Activated CD4-positive, alpha-beta T cell treated with anti-CD3 and anti-CD28 coated beads for 36 hours (primary cell): ENCODE measurements at regions not wholly inside any gene's neighbourhood (a gene's known extent, or its start where the extent isn't known, plus 50 kb on each side); places are given as distances from the start of the nearest gene placed in this dataset.

Experiments used
- ATAC-seq: fragments of 200-7000 bp; cut with Tn5 transposase; one replicate; pipeline ENCODE4 v1.10.0; 2021; ENCODE audit warnings: mild to moderate bottlenecking, moderate library complexity
- CTCF ChIA-PET: fragments of 350-600 bp; sonication (Branson Sonifier 250); formaldehyde crosslinking; loops from one replicate; lab custom pipeline; 2021; ENCODE audit warnings: antibody characterized with exemption; lab: Charles Lee
- POLR2A ChIA-PET: fragments of 350-600 bp; sonication (Branson Sonifier 250); formaldehyde crosslinking; loops from one replicate; lab custom pipeline; 2021; ENCODE audit warnings: antibody characterized with exemption, inconsistent platforms; lab: Charles Lee
- DNase-seq: peaks from one replicate; pipeline ENCODE4 v3.0.0-alpha.2; 2020
- H3K27ac Mint-ChIP-seq: one replicate; pipeline ENCODE4 v1.8.0; 2021; ENCODE audit warnings: mixed read lengths
- H3K27me3 Mint-ChIP-seq: one replicate; pipeline ENCODE4 v1.8.0; 2021; ENCODE audit warnings: mixed read lengths
- H3K36me3 Mint-ChIP-seq: one replicate; pipeline ENCODE4 v1.8.0; 2021; ENCODE audit warnings: low read depth, mixed read lengths
- H3K4me1 Mint-ChIP-seq: one replicate; pipeline ENCODE4 v1.8.0; 2021; ENCODE audit warnings: mixed read lengths
- H3K4me3 Mint-ChIP-seq: one replicate; pipeline ENCODE4 v1.8.0; 2021; ENCODE audit warnings: mild to moderate bottlenecking, moderate library complexity, mixed read lengths
- H3K9me3 Mint-ChIP-seq: one replicate; pipeline ENCODE4 v1.8.0; 2021; ENCODE audit warnings: low read depth, mixed read lengths
- intact Hi-C, 2 experiments: fragments of 100-400 bp; cut with DNase I in 1 of 2; cut with micrococcal nuclease in 1 of 2; formaldehyde crosslinking; loops; one replicate each; pipeline versions ENCODE4 v1.14.2 to v1.15.1; 2022 to 2024; cut with DNase I, micrococcal nuclease

GRCh38 chr14:101459551-101459900 lies 101.8 kb upstream of the DIO3 start:
- intact Hi-C loops, result loop anchor here (5.0 to 10.0 kb wide), 3 partner anchors 103 to 165 kb away; partner anchors contain the start of gene DIO3 (in 2 of the 2)
- Mint-ChIP-seq H3K27ac (no peak overlapping the region), H3K27me3 (peaks cover 38% of the 10 kb centered on the region), H3K36me3 (no peaks in the 10 kb centered on the region), H3K4me3 (no peak overlapping the region), H3K9me3 (no peaks in the 10 kb centered on the region), H3K4me1 (peaks cover 4% of the 10 kb centered on the region)
- ChIA-PET CTCF (no interaction called here), POLR2A (no interaction called here)
- ATAC-seq, result no peak
- no peak for DNase-seq

GRCh38 chr14:101460521-101460920 lies 100.8 kb upstream of the DIO3 start:
- ATAC-seq, result no peak
- H3K9me3 Mint-ChIP-seq, result no peaks in the 10 kb centered on the region
- H3K4me1 Mint-ChIP-seq, result peaks cover 4% of the 10 kb centered on the region
- intact Hi-C loops, result no loop called here
- H3K4me3 Mint-ChIP-seq, result no peak overlapping the region
- POLR2A ChIA-PET, result no interaction called here
- H3K36me3 Mint-ChIP-seq, result no peaks in the 10 kb centered on the region
- CTCF ChIA-PET, result no interaction called here
- no peak for DNase-seq
- no peak overlapping the region for H3K27ac Mint-ChIP-seq
- peaks cover 31% of the 10 kb centered on the region for H3K27me3 Mint-ChIP-seq

DNA sequence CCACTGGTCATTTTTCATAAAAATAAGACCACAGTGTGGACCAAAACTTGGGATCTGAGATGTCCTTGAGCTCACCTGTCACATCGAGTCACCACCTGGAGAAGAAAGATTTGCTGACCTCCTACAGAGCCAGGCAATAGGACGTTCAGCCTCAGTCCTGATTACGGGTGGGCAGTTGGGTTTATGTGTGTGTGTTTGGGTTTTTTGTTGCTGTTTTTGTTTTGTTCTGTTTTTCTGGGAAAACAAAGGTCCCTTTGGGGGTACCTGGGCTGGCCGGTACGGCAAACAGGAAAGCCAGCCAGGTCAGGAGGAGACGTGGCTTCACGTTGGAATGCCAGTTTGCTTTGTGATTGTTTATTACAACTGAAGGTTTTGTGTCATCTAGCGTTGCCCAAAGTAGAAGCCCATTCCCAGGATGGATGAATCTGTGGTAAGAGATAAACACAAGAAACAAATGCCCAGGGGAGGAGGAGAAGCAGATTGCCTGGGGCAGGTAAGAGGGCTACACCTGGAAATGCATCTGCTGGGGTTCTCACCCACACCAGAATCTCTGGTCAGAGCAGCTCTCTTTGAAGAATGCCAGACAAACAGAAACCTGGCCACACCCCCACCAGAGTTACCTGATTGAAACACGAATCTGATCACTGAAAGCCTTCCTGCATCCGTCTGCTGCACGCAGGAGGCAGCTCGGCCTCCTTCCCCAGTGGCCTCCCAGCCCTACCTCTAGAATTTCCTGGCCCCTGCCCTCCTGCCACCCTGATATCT lies 100.1 kb upstream of the DIO3 start:
- ChIA-PET CTCF (no interaction called here), POLR2A (no interaction called here)
- intact Hi-C loops, result no loop called here
- Mint-ChIP-seq H3K4me3 (no peak overlapping the region), H3K27ac (no peak overlapping the region), H3K9me3 (no peaks in the 10 kb centered on the region), H3K36me3 (no peaks in the 10 kb centered on the region), H3K4me1 (peaks cover 4% of the 10 kb centered on the region), H3K27me3 (peaks cover 26% of the 10 kb centered on the region)
- no peak for DNase-seq
- ATAC-seq, result no peak

DNA sequence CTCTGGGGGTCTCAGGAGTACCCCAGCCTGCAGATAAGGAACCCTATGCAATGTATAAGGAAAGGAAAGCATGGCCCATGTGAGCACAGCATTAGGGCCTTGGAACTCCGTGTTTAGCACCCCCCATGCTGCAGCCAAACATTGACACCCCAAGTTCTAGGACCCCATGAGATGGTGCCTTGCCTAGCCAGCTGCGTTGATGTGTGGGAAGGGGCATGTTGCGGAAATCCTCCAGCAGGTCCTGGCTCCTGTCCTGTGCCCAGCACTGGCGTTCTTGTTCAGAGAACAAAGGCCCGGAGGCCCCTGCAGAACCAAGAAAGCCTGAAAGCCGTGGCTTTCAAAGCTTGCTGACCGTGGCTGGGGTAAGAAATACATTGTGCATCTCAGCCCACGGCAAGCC lies 99.4 kb upstream of the DIO3 start:
- peaks cover 20% of the 10 kb centered on the region for H3K27me3 Mint-ChIP-seq
- no peak for ATAC-seq
- H3K36me3 Mint-ChIP-seq, result no peaks in the 10 kb centered on the region
- peaks cover 2% of the 10 kb centered on the region for H3K4me1 Mint-ChIP-seq
- no peak overlapping the region for H3K27ac Mint-ChIP-seq
- CTCF ChIA-PET, result interaction anchor here (0.6 kb wide), 1 partner anchor 859 kb away, joined by 3 read pairs; no protein-coding TSS in a partner anchor
- POLR2A ChIA-PET, result no interaction called here
- H3K4me3 Mint-ChIP-seq, result no peak overlapping the region
- intact Hi-C loops, result no loop called here
- no peaks in the 10 kb centered on the region for H3K9me3 Mint-ChIP-seq
- no peak for DNase-seq

- intact Hi-C loops, result no loop called here
- Mint-ChIP-seq H3K4me1 (no peaks in the 10 kb centered on the region), H3K4me3 (no peak overlapping the region), H3K27ac (no peak overlapping the region), H3K27me3 (peaks cover 18% of the 10 kb centered on the region), H3K36me3 (no peaks in the 10 kb centered on the region), H3K9me3 (no peaks in the 10 kb centered on the region)
- CTCF ChIA-PET, result no interaction called here
- DNase-seq (no peak), ATAC-seq (no peak)
- POLR2A ChIA-PET, result no interaction called here
Measured at GRCh38 chr14:101462726-101463565, 98.3 kb upstream of the DIO3 start.

DNA sequence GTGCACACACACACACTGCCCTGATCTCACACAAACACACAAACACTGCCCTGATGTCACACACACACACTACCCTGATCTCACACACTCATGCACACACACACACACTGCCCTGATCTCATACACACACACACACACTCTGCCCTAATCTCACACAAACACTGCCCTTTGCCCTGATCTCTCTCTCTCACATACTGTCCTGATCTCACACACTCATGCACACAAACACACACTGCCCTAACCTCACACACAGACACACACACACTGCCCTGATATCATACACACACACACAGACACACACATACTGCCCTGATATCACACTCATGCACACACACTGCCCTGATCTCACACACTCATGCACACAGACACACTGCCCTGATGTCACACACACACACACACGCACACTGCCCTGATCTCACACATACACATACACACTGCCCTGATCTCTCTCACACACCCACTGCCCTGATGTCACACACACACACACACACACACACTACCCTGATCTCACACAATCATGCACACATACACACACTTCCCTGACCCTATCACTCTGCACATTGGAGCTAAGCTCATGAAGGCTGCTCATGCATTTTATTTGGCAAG lies 97.6 kb upstream of the DIO3 start:
- Mint-ChIP-seq H3K4me3 (no peak overlapping the region), H3K36me3 (no peaks in the 10 kb centered on the region), H3K27me3 (peaks cover 18% of the 10 kb centered on the region), H3K27ac (no peak overlapping the region), H3K9me3 (no peaks in the 10 kb centered on the region), H3K4me1 (no peaks in the 10 kb centered on the region)
- POLR2A ChIA-PET, result no interaction called here
- DNase-seq (no peak), ATAC-seq (no peak)
- CTCF ChIA-PET, result no interaction called here
- intact Hi-C loops, result no loop called here

GRCh38 chr14:101464310-101464983 lies 96.8 kb upstream of the DIO3 start:
- H3K9me3 Mint-ChIP-seq, result no peaks in the 10 kb centered on the region
- no peaks in the 10 kb centered on the region for H3K4me1 Mint-ChIP-seq
- peaks cover 16% of the 10 kb centered on the region for H3K27me3 Mint-ChIP-seq
- DNase-seq (no peak), ATAC-seq (no peak)
- CTCF ChIA-PET, result interaction anchor here (0.5 kb wide), 1 partner anchor 819 kb away, joined by 3 read pairs; no protein-coding TSS in a partner anchor
- no peak overlapping the region for H3K4me3 Mint-ChIP-seq
- POLR2A ChIA-PET, result no interaction called here
- no peak overlapping the region for H3K27ac Mint-ChIP-seq
- no peaks in the 10 kb centered on the region for H3K36me3 Mint-ChIP-seq
- intact Hi-C loops, result no loop called here

DNA sequence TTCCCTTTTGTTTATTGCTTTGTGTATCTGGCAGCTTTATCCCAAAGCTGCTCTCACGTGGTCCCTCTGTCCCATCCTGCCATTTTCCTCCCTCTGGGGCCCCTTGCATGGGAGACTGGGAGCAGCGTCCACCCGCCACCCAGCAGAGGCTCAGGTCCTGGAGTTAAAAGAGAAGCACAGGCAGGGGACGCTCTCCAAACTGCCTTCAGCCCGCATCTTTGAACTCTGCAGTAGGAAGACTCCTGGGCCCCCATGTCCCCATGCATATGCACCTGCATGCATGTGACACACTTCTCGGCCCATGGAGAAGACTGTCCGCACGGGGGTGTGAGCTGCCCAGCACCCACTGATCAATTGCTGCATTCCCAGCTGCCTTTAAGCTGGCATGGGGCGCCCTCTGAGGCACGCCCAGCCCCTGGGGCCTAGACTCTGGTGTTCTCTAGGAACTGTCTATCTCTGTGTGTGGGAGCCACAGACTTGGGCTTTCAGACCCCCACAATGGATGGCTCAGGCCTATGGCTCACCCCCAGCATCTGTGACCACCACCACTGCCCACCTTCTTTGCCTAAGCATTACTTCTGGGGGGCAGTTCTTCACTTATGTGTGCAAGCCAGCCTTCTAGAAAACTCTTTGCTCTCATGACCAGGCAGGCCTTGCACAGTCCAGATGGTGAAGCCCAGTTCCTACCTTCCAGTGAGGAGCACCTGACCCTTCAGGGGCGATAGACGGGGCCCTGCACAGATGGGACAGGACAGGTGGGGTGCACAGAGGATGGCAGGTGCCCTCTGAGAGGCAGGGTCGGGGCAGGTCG lies 96.1 kb upstream of the DIO3 start:
- no peak overlapping the region for H3K27ac Mint-ChIP-seq
- no peak for DNase-seq
- peaks cover 13% of the 10 kb centered on the region for H3K27me3 Mint-ChIP-seq
- CTCF ChIA-PET, result interaction anchor here (0.5 kb wide), 1 partner anchor 819 kb away, joined by 3 read pairs; no protein-coding TSS in a partner anchor
- POLR2A ChIA-PET, result no interaction called here
- no peaks in the 10 kb centered on the region for H3K36me3 Mint-ChIP-seq
- no peaks in the 10 kb centered on the region for H3K9me3 Mint-ChIP-seq
- H3K4me3 Mint-ChIP-seq, result no peak overlapping the region
- no peak for ATAC-seq
- H3K4me1 Mint-ChIP-seq, result no peaks in the 10 kb centered on the region
- intact Hi-C loops, result no loop called here

DNA sequence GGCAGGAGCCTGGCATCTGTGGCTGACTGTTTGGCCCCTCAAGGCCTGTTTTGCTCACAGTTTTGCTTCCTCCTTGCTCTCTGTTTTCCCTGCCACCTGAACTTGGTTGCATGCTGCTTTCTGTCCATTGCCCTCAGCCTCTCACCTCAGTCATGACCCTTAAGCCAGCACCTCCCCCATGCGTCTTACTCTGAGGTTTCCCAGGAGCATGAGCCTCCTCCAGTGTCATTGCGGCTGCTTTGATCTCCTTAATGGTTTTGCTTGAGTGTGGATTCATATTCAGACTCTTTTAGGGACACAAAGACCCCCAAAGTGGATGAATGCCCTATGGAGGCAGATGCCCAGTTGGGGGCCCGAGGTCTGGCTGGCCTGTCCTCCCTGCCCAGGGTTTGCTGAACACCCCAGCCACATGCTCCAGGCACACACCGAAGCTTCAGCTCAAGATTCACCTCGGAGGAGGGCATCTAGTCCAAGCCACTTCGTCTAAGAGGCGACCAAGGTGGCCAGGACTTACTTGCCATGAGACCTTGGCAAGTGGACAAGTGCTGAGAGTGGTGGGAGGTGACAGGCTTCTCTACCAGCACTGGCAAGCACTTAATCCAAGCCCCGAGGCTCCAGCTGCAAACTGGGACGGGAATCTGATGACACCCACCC lies 95.4 kb upstream of the DIO3 start:
- ChIA-PET POLR2A (no interaction called here), CTCF (no interaction called here)
- intact Hi-C loops, result no loop called here
- Mint-ChIP-seq H3K27me3 (peaks cover 5% of the 10 kb centered on the region), H3K9me3 (no peaks in the 10 kb centered on the region), H3K4me1 (no peaks in the 10 kb centered on the region), H3K4me3 (no peak overlapping the region), H3K36me3 (no peaks in the 10 kb centered on the region), H3K27ac (no peak overlapping the region)
- ATAC-seq (no peak), DNase-seq (no peak)

DNA sequence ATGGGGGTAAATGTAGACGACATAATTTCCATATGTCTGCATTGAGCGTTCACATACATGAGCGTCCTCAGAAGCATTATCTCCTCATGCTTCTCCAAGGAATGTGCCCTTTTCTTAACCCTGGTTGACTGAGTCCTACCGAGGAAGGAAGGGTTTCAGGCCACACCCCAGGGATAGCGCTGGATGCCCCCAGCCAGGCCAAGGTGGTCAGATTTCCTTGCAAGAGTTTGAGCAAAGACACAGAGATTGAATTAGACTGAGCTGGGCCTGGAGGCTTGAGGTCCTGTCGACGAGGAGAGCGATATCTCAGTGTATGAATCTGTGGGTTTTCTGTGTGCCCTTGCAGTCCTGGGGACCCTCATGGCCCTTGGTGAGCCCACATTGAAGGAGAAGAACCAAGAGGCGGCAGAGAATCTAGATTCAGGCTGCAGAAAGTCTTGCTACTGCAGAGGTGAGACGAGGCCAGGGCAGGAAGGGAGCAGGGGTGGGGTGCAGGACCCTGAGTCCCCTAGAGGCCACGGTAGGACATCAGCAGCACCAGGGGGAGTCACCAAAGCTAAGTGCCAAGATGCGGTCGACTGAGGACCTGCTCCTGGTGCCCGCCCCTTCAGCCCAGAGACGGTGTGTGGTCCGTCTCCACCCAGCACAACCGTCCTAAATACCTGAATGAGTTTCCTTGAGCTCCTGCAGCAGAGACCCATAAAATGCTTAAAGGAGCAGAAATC lies 94.7 kb upstream of the DIO3 start:
- Mint-ChIP-seq H3K9me3 (no peaks in the 10 kb centered on the region), H3K36me3 (no peaks in the 10 kb centered on the region), H3K27me3 (peaks cover 3% of the 10 kb centered on the region), H3K27ac (no peak overlapping the region), H3K4me3 (no peak overlapping the region), H3K4me1 (no peaks in the 10 kb centered on the region)
- CTCF ChIA-PET, result no interaction called here
- intact Hi-C loops, result no loop called here
- DNase-seq (no peak), ATAC-seq (no peak)
- POLR2A ChIA-PET, result no interaction called here
